HCT116 (cell line): ENCODE measurements at regions not wholly inside any gene's neighbourhood (a gene's known extent, or its start where the extent isn't known, plus 50 kb on each side); places are given as distances from the start of the nearest gene placed in this dataset.

Experiments used
- ATAC-seq: fragments of 200-7000 bp; cut with Tn5 transposase; 2 replicates; pipeline ENCODE4 v1.9.1; 2020; ENCODE audit warnings: mild to moderate bottlenecking, moderate library complexity
- BruUV-seq: library from RNA; stranded (reverse); fragments of 400-500 nt; replicated peaks from 2 replicates; lab custom pipeline; 2021; lab: Mats Ljungman, UMichigan
- CTCF ChIA-PET: fragments of 300-600 bp; sonication (Branson Sonifier 250); formaldehyde crosslinking; loops from one replicate; lab custom pipeline; 2021; ENCODE audit warnings: antibody characterized with exemption; lab: Charles Lee
- POLR2A ChIA-PET: fragments of 300-600, 350-600 bp; sonication (Branson Sonifier 250); formaldehyde crosslinking; loops from one replicate; lab custom pipeline; 2021; ENCODE audit warnings: antibody characterized with exemption; lab: Charles Lee
- RAD21 ChIA-PET, 2 experiments: fragments of 300-600 bp; sonication (Branson Sonifier 250); formaldehyde crosslinking; loops; one replicate each; lab custom pipeline; 2023; ENCODE audit warnings: low total read pairs in 2 of 2; ENCODE audit not compliant: uncharacterized antibody in 2 of 2, unreplicated experiment in 2 of 2, low non-redundant PET in 1 of 2; lab: Charles Lee
- DNase-seq: peaks from one replicate; pipeline ENCODE4 v3.0.0-alpha.2; 2010; ENCODE audit warnings: low read depth, low spot score
- H2AFZ ChIP-seq: fragments of 200-600 bp; shearing (Covaris generic), sonication (generic); 2 replicates; pipeline ENCODE4 v1.6.1; 2017; ENCODE audit warnings: low read depth, mixed run types, mixed read lengths, antibody characterized with exemption, low read length; ENCODE audit not compliant: poor library complexity, severe bottlenecking
- H3K27ac ChIP-seq: 2 replicates; pipeline ENCODE4 v1.5.1; 2012; ENCODE audit warnings: low read depth, low read length
- H3K27me3 ChIP-seq: fragments of 200-600 bp; sonication (generic); 2 replicates; pipeline ENCODE4 v1.6.1; 2016; ENCODE audit warnings: mixed run types, low read length, mixed read lengths; ENCODE audit not compliant: insufficient read depth
- H3K36me3 ChIP-seq, 2 experiments: fragments of 200-500 bp in 1 of 2; fragments of 200-600 bp in 1 of 2; sonication (Bioruptor generic) in 1 of 2; sonication (generic) in 1 of 2; 2 replicates each; pipeline versions ENCODE4 v1.5.1 to v1.6.1; 2014 to 2016; ENCODE audit warnings: low read length in 2 of 2, inconsistent platforms in 1 of 2, mixed read lengths in 1 of 2, mixed run types in 1 of 2; ENCODE audit not compliant: insufficient read depth in 2 of 2, control insufficient read depth in 1 of 2
- H3K4me1 ChIP-seq, 2 experiments: fragments of 200-600 bp in 1 of 2; sonication (generic) in 1 of 2; 2 replicates each; pipeline versions ENCODE4 v1.5.1 to v1.6.1; 2012 to 2017; ENCODE audit warnings: low read length in 2 of 2, inconsistent platforms in 1 of 2, mild to moderate bottlenecking in 1 of 2, mixed read lengths in 1 of 2, mixed run types in 1 of 2, moderate library complexity in 1 of 2; ENCODE audit not compliant: insufficient read depth in 2 of 2, control insufficient read depth in 1 of 2
- H3K4me2 ChIP-seq: fragments of 200-600 bp; sonication (generic); 2 replicates; pipeline ENCODE4 v1.6.1; 2017; ENCODE audit warnings: mixed run types, low read length, mixed read lengths
- H3K4me3 ChIP-seq, 2 experiments: fragments of 200-600 bp in 1 of 2; sonication (generic) in 1 of 2; replicated peaks in 1 of 2; 2 replicates each; pipeline ENCODE4 v1.5.1; 2011 to 2016; ENCODE audit warnings: low read length in 2 of 2, control low read depth in 1 of 2, low read depth in 1 of 2, mild to moderate bottlenecking in 1 of 2, mixed read lengths in 1 of 2, mixed run types in 1 of 2
- H3K79me2 ChIP-seq: fragments of 200-600 bp; sonication (generic); 2 replicates; pipeline ENCODE4 v1.6.1; 2017; ENCODE audit warnings: mild to moderate bottlenecking, mixed run types, low read length, moderate library complexity, mixed read lengths; ENCODE audit not compliant: insufficient read depth
- H3K9ac ChIP-seq: fragments of 200-600 bp; sonication (generic); 2 replicates; pipeline ENCODE4 v1.6.1; 2016; ENCODE audit warnings: low read length, mixed read lengths
- H3K9me2 ChIP-seq: fragments of 200-600 bp; sonication (generic), shearing (Covaris generic); 2 replicates; pipeline ENCODE4 v1.6.1; 2017; ENCODE audit warnings: mixed run types, mild to moderate bottlenecking, moderate library complexity; ENCODE audit not compliant: insufficient read depth
- H3K9me3 ChIP-seq, 2 experiments: fragments of 200-500 bp in 1 of 2; fragments of 200-600 bp in 1 of 2; sonication (Bioruptor generic) in 1 of 2; sonication (generic) in 1 of 2; 2 replicates each; pipeline ENCODE4 v1.6.1; 2014 to 2017; ENCODE audit warnings: low read length in 2 of 2, mixed read lengths in 2 of 2, inconsistent platforms in 1 of 2, low read depth in 1 of 2, mild to moderate bottlenecking in 1 of 2, mixed run types in 1 of 2, moderate library complexity in 1 of 2; ENCODE audit not compliant: control insufficient read depth in 1 of 2, insufficient read depth in 1 of 2
- H4K20me1 ChIP-seq: fragments of 200-600 bp; sonication (generic), shearing (Covaris generic); 2 replicates; pipeline ENCODE4 v1.6.1; 2017; ENCODE audit warnings: mixed run types, mild to moderate bottlenecking, moderate library complexity; ENCODE audit not compliant: insufficient read depth
- EGR1 ChIP-seq: IDR thresholded peaks from 2 replicates; pipeline ENCODE4 v1.6.1; 2012; ENCODE audit warnings: low read depth
- ELF1 ChIP-seq: IDR thresholded peaks from 2 replicates; pipeline ENCODE4 v1.6.1; 2012; ENCODE audit warnings: low read depth, borderline replicate concordance
- EZH2phosphoT487 ChIP-seq: fragments of 200-600 bp; IDR thresholded peaks from 2 replicates; pipeline ENCODE4 v1.6.1; 2018; ENCODE audit warnings: antibody characterized with exemption, borderline replicate concordance
- FOSL1 ChIP-seq: IDR thresholded peaks from 2 replicates; pipeline ENCODE4 v1.6.1; 2012; ENCODE audit warnings: low read depth
- POLR2A ChIP-seq: IDR thresholded peaks from 2 replicates; pipeline ENCODE4 v1.7.0; 2011; ENCODE audit warnings: borderline replicate concordance; ENCODE audit not compliant: insufficient read depth, insufficient read length; ENCODE audit errors: extremely low read depth
- SP1 ChIP-seq: IDR thresholded peaks from 2 replicates; pipeline ENCODE4 v1.6.1; 2012; ENCODE audit warnings: low read depth
- intact Hi-C: fragments of 100-400 bp; cut with micrococcal nuclease; formaldehyde crosslinking; loops from 2 replicates; pipeline ENCODE4 v1.10.0; 2022
- TF ChIP-seq, protein P1 (sequence below), 3 experiments: fragments of 200-600 bp in 1 of 3; sonication (generic) in 1 of 3; IDR thresholded peaks in 2 of 3; conservative IDR thresholded peaks in 1 of 3; 2 replicates each; pipeline ENCODE4 v1.5.1; 2012 to 2017; ENCODE audit warnings: low read depth in 2 of 3, low read length in 2 of 3, antibody characterized with exemption in 1 of 3, borderline replicate concordance in 1 of 3, control low read depth in 1 of 3, mild to moderate bottlenecking in 1 of 3, mixed read lengths in 1 of 3, mixed run types in 1 of 3, moderate library complexity in 1 of 3; ENCODE audit not compliant: insufficient read depth in 1 of 3

DNA sequence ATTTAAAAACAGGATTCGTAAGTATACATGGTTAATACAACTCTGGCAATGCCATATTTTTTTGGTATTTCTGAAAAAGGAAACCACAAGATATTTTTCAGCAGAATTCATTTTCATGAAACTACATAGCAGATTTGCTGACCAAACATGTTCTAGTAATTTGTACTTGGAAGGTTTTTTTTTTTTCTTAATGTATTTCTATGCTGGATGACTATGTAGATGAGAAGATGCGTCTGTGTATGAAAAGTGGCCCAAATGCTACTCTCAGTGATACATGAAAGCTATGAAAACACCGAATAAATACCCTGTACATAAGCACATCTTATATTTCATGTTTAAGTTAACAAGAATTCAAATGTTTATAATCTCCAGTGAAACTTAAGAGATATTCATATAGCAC, 400.9 kb upstream of the CYLC2 start:
- ChIA-PET CTCF (no interaction called here), POLR2A (no interaction called here), RAD21 (no interaction called here)
- BruUV-seq = no TSS peak
- H3K27me3 ChIP-seq = no peaks in the 10 kb centered on the region
- no peak for TF ChIP-seq SP1
- TF ChIP-seq, protein P1, sequence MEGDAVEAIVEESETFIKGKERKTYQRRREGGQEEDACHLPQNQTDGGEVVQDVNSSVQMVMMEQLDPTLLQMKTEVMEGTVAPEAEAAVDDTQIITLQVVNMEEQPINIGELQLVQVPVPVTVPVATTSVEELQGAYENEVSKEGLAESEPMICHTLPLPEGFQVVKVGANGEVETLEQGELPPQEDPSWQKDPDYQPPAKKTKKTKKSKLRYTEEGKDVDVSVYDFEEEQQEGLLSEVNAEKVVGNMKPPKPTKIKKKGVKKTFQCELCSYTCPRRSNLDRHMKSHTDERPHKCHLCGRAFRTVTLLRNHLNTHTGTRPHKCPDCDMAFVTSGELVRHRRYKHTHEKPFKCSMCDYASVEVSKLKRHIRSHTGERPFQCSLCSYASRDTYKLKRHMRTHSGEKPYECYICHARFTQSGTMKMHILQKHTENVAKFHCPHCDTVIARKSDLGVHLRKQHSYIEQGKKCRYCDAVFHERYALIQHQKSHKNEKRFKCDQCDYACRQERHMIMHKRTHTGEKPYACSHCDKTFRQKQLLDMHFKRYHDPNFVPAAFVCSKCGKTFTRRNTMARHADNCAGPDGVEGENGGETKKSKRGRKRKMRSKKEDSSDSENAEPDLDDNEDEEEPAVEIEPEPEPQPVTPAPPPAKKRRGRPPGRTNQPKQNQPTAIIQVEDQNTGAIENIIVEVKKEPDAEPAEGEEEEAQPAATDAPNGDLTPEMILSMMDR (IDR thresholded peaks at IDR 0.05 in 2 of 3, conservative IDR thresholded peaks at IDR 0.05 in 1 of 3; ENCODE audit: borderline replicate concordance in 1 of 3, insufficient read depth in 1 of 3, low read depth in 2 of 3, low read length in 2 of 3) = no peak
- no peak for TF ChIP-seq EGR1
- DNase-seq = no peak
- H3K4me2 ChIP-seq = no peak overlapping the region
- no peak overlapping the region for H3K27ac ChIP-seq
- no peak overlapping the region for H3K9ac ChIP-seq
- no peaks in the 10 kb centered on the region for H3K79me2 ChIP-seq
- H4K20me1 ChIP-seq = no peaks in the 10 kb centered on the region; the same call in 1 of the 2 replicates
- peaks cover 4 to 8% of the 10 kb centered on the region in 2 experiments; a peak in 2 of 4 replicates for H3K9me3 ChIP-seq
- no peaks in the 10 kb centered on the region for H3K4me1 ChIP-seq
- intact Hi-C loops = no loop called here
- no peak overlapping the region for H3K4me3 ChIP-seq
- no peaks in the 10 kb centered on the region for H3K36me3 ChIP-seq
- H3K9me2 ChIP-seq = no peaks in the 10 kb centered on the region
- H2AFZ ChIP-seq = no peak overlapping the region
- ATAC-seq = no peak

DNA sequence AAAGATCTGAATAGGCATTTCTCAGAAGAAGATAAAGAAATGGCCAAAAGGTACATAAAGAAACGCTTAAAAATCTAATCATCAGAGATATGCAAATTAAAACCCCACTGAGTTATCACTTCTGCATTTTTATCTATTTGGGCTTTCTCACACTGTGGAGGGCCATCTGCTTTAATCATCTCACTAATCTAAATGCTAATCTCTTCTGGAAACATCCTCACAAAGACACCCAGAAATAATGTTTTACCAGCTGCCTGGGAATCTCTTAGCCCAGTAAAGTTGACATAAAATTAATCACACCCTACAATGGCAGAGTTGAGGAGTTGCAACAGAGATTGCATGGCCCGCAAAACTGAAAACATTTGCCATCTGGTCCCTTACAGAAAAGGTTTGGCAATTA, 407.9 kb upstream of the CYLC2 start:
- Histone ChIP-seq H3K36me3 (no peaks in the 10 kb centered on the region), H3K9ac (no peak overlapping the region), H2AFZ (no peak overlapping the region), H3K27ac (no peak overlapping the region), H3K4me1 (no peaks in the 10 kb centered on the region), H3K9me2 (no peaks in the 10 kb centered on the region), H4K20me1 (no peaks in the 10 kb centered on the region; the same call in 1 of the 2 replicates), H3K9me3 (peaks cover 6 to 8% of the 10 kb centered on the region in 2 experiments; a peak in 2 of 4 replicates), H3K79me2 (no peaks in the 10 kb centered on the region), H3K4me3 (no peak overlapping the region), H3K4me2 (no peak overlapping the region), H3K27me3 (no peaks in the 10 kb centered on the region)
- POLR2A ChIA-PET = no interaction called here
- DNase-seq (no peak), ATAC-seq (no peak)
- intact Hi-C loops = no loop called here
- CTCF ChIA-PET = no interaction called here
- TF ChIP-seq ELF1 = no peak
- TF ChIP-seq FOSL1 = no peak
- no peak for TF ChIP-seq EZH2phosphoT487
- no peak for TF ChIP-seq POLR2A
- BruUV-seq = no TSS peak
- RAD21 ChIA-PET = no interaction called here
